ENCODE measurements at regions not wholly inside any gene's neighbourhood (a gene's known extent, or its start where the extent isn't known, plus 50 kb on each side); places are given as distances from the start of the nearest gene placed in this dataset.

- POLR2A ChIA-PET (ENCODE audit: low non-redundant PET), result no interaction called here
- CTCF ChIA-PET, result no interaction called here
- Histone ChIP-seq H3K4me3 (ENCODE audit: low read depth, low read length, poor library complexity, severe bottlenecking) (no peak overlapping the region), H3K36me3 (ENCODE audit: insufficient read depth, low read length, poor library complexity, severe bottlenecking) (no peaks in the 10 kb centered on the region), H3K4me1 (ENCODE audit: insufficient read depth, low read length, poor library complexity, severe bottlenecking) (no peaks in the 10 kb centered on the region), H3K9me3 (ENCODE audit: low read depth, low read length, poor library complexity, severe bottlenecking) (no peaks in the 10 kb centered on the region), H3K27me3 (replicated peaks; ENCODE audit: insufficient read depth, low read depth, low read length, poor library complexity) (no peaks in the 10 kb centered on the region), H3K27ac (ENCODE audit: low read depth, low read length, poor library complexity, severe bottlenecking) (no peak overlapping the region)
- TF ChIP-seq EZH2 (IDR thresholded peaks at IDR 0.05; ENCODE audit: borderline replicate concordance, low read depth, low read length, poor library complexity, severe bottlenecking), result no peak
- TF ChIP-seq CTCF (conservative IDR thresholded peaks at IDR 0.05; ENCODE audit: low read depth, low read length), result no peak
- BruUV-seq (replicated peaks), result no TSS peak
- intact Hi-C loops (cut with micrococcal nuclease; ENCODE audit: unreplicated experiment), result no loop called here
- peak; percentile 11 for DNase-seq (ENCODE audit: low spot score)
Observed at GRCh38 chr9:99601571-99602111, 220.0 kb upstream of the NR4A3 start.

DNA sequence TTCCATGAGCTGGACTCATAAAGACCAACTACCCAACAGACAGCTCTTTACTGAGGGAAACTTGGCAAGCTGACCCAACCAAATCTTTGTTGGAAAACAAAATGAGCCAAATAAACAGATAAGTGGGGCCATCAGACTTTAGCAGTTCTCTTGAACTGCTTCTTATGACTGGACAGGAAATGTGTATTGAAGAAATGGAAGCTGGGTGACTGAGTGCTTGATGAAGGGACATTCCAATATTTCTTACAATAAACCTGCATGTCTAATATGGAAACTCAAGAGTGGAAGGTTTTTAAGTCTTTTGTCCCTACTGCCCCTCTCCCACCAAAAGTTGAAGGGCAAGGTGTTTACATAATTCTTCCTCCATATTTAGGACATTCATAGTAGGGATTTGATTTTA is 218.8 kb upstream of the NR4A3 start:
- Histone ChIP-seq H3K9me3 (ENCODE audit: low read depth, low read length, poor library complexity, severe bottlenecking) (no peaks in the 10 kb centered on the region), H3K27me3 (replicated peaks; ENCODE audit: insufficient read depth, low read depth, low read length, poor library complexity) (no peaks in the 10 kb centered on the region), H3K36me3 (ENCODE audit: insufficient read depth, low read length, poor library complexity, severe bottlenecking) (no peaks in the 10 kb centered on the region), H3K4me1 (ENCODE audit: insufficient read depth, low read length, poor library complexity, severe bottlenecking) (no peaks in the 10 kb centered on the region), H3K27ac (ENCODE audit: low read depth, low read length, poor library complexity, severe bottlenecking) (no peak overlapping the region), H3K4me3 (ENCODE audit: low read depth, low read length, poor library complexity, severe bottlenecking) (no peak overlapping the region)
- DNase-seq (ENCODE audit: low spot score), result no peak
- no TSS peak for BruUV-seq (replicated peaks)
- intact Hi-C loops (cut with micrococcal nuclease; ENCODE audit: unreplicated experiment), result no loop called here
- CTCF ChIA-PET, result no interaction called here
- no peak for TF ChIP-seq EZH2 (IDR thresholded peaks at IDR 0.05; ENCODE audit: borderline replicate concordance, low read depth, low read length, poor library complexity, severe bottlenecking)
- TF ChIP-seq CTCF (conservative IDR thresholded peaks at IDR 0.05; ENCODE audit: low read depth, low read length), result no peak
- POLR2A ChIA-PET (ENCODE audit: low non-redundant PET), result no interaction called here

DNA sequence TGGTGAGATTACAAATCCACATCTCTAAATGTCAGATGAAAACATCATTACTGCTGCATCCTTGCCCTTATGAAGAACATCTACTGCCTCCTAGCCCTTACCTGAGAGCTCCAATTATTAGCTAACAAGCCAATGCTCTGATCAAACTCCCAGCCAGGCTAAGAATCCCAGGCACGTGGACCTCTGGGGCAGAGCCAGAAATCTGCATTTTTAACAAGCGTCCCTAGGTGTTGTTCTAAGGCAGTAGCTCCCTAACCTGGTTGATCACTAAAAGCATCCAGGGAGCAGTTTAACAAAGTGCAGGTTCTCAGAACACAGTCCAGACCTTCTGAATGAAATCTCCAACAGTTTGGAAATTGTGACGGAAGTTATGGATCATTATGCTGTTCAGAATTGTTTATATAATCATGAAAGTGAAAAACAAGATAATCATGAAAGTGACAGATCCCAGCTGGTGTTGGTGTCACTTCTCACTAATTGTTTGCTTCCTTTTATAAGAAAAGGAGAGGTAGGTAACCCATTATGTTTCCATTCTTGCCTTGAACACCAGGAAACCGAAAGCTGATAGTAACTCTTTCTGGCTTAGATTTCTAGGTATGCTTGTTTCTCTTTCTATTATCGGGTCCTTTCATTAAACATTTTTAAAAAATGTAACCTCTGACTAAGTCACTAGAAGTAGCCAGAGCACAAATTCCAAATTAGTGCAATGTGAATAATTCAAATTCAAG is 216.5 kb upstream of the NR4A3 start:
- DNase-seq (ENCODE audit: low spot score), result no peak
- H3K9me3 ChIP-seq (ENCODE audit: low read depth, low read length, poor library complexity, severe bottlenecking), result no peaks in the 10 kb centered on the region
- H3K27ac ChIP-seq (ENCODE audit: low read depth, low read length, poor library complexity, severe bottlenecking), result no peak overlapping the region
- no TSS peak for BruUV-seq (replicated peaks)
- no peaks in the 10 kb centered on the region for H3K27me3 ChIP-seq (replicated peaks; ENCODE audit: insufficient read depth, low read depth, low read length, poor library complexity)
- H3K4me1 ChIP-seq (ENCODE audit: insufficient read depth, low read length, poor library complexity, severe bottlenecking), result no peaks in the 10 kb centered on the region
- ChIA-PET CTCF (no interaction called here), POLR2A (ENCODE audit: low non-redundant PET) (interaction anchor here (0.6 kb wide), 1 partner anchor 217 kb away, joined by 3 read pairs; the partner anchor contains the start of gene NR4A3)
- intact Hi-C loops (cut with micrococcal nuclease; ENCODE audit: unreplicated experiment), result no loop called here
- no peak overlapping the region for H3K4me3 ChIP-seq (ENCODE audit: low read depth, low read length, poor library complexity, severe bottlenecking)
- no peaks in the 10 kb centered on the region for H3K36me3 ChIP-seq (ENCODE audit: insufficient read depth, low read length, poor library complexity, severe bottlenecking)
- TF ChIP-seq EZH2 (IDR thresholded peaks at IDR 0.05; ENCODE audit: borderline replicate concordance, low read depth, low read length, poor library complexity, severe bottlenecking) (no peak), CTCF (conservative IDR thresholded peaks at IDR 0.05; ENCODE audit: low read depth, low read length) (no peak)

Measured in A673 (cell line).